IMR-90 (cell line): ENCODE measurements at regions not wholly inside any gene's neighbourhood (a gene's known extent, or its start where the extent isn't known, plus 50 kb on each side); places are given as distances from the start of the nearest gene placed in this dataset.

Experiments used
- ATAC-seq: fragments of 200-7000 bp; cut with Tn5 transposase; 2 replicates; pipeline ENCODE4 v1.9.1; 2020; ENCODE audit warnings: low read depth, mild to moderate bottlenecking, moderate library complexity
- BruUV-seq: library from RNA; stranded (reverse); fragments of 400-500 nt; replicated peaks from 2 replicates; lab custom pipeline; 2021; lab: Mats Ljungman, UMichigan
- CTCF ChIA-PET: fragments of 300-600 bp; formaldehyde crosslinking; extraction: SDS; loops from one replicate; lab custom pipeline; 2021; ENCODE audit warnings: antibody characterized with exemption; lab: Yijun Ruan, JAX
- POLR2A ChIA-PET: fragments of 300-600 bp; sonication (Branson Sonifier 250); formaldehyde crosslinking; loops from one replicate; lab custom pipeline; 2022; ENCODE audit warnings: antibody characterized with exemption; ENCODE audit not compliant: unreplicated experiment; lab: Charles Lee
- DNase-seq: peaks from one replicate; pipeline ENCODE4 v3.0.0; 2013
- H2AFZ ChIP-seq: replicated peaks from 2 replicates; pipeline ENCODE3; 2013; ENCODE audit warnings: low read length, mild to moderate bottlenecking; ENCODE audit not compliant: poor library complexity
- H2AK5ac ChIP-seq: 2 replicates; pipeline ENCODE4 v1.6.1; 2013; ENCODE audit warnings: low read depth, low read length, inconsistent platforms
- H2AK9ac ChIP-seq: replicated peaks from 2 replicates; pipeline ENCODE3; 2013; ENCODE audit warnings: mild to moderate bottlenecking, low read depth, low read length, moderate library complexity; ENCODE audit not compliant: poor library complexity
- H2BK120ac ChIP-seq: 2 replicates; pipeline ENCODE4 v1.6.1; 2013; ENCODE audit warnings: low read depth, low read length, inconsistent platforms
- H2BK15ac ChIP-seq: 3 replicates; pipeline ENCODE4 v1.6.1; 2013; ENCODE audit warnings: low read depth, low read length, inconsistent platforms
- H2BK20ac ChIP-seq: 2 replicates; pipeline ENCODE4 v1.6.1; 2013; ENCODE audit warnings: low read depth, mild to moderate bottlenecking, inconsistent platforms, low read length, moderate library complexity
- H2BK5ac ChIP-seq: 2 replicates; pipeline ENCODE4 v1.6.1; 2013; ENCODE audit warnings: mild to moderate bottlenecking, low read depth, low read length, inconsistent platforms; ENCODE audit not compliant: poor library complexity, severe bottlenecking
- H3K14ac ChIP-seq: replicated peaks from 2 replicates; pipeline ENCODE4 v1.6.1; 2013; ENCODE audit warnings: low read depth, low read length, inconsistent platforms
- H3K18ac ChIP-seq: 2 replicates; pipeline ENCODE4 v1.6.1; 2013; ENCODE audit warnings: low read depth, low read length, control low read depth
- H3K23ac ChIP-seq: 2 replicates; pipeline ENCODE4 v1.6.1; 2013; ENCODE audit warnings: low read depth, low read length, inconsistent platforms
- H3K27ac ChIP-seq: 2 replicates; pipeline ENCODE4 v1.5.1; 2013; ENCODE audit warnings: mild to moderate bottlenecking, control low read depth, low read length; ENCODE audit not compliant: insufficient read depth
- H3K27me3 ChIP-seq: 2 replicates; pipeline ENCODE4 v1.6.1; 2013; ENCODE audit warnings: low read length; ENCODE audit not compliant: control insufficient read depth, insufficient read depth
- H3K36me3 ChIP-seq: 2 replicates; pipeline ENCODE4 v1.6.1; 2013; ENCODE audit warnings: low read length, mixed read lengths; ENCODE audit not compliant: control insufficient read depth, insufficient read depth
- H3K4ac ChIP-seq: 2 replicates; pipeline ENCODE4 v1.6.1; 2013; ENCODE audit warnings: low read depth, low read length, inconsistent platforms
- H3K4me1 ChIP-seq: 2 replicates; pipeline ENCODE4 v1.6.1; 2013; ENCODE audit warnings: low read length, mixed read lengths; ENCODE audit not compliant: control insufficient read depth, insufficient read depth
- H3K4me2 ChIP-seq: 2 replicates; pipeline ENCODE4 v1.6.1; 2013; ENCODE audit warnings: low read depth, mild to moderate bottlenecking, control low read depth, low read length, moderate library complexity
- H3K4me3 ChIP-seq: 2 replicates; pipeline ENCODE4 v1.5.1; 2013; ENCODE audit warnings: low read depth, mild to moderate bottlenecking, control low read depth, low read length, moderate library complexity; ENCODE audit not compliant: insufficient read depth
- H3K56ac ChIP-seq: 2 replicates; pipeline ENCODE4 v1.6.1; 2013; ENCODE audit warnings: low read length, inconsistent platforms; ENCODE audit not compliant: insufficient read depth; ENCODE audit errors: extremely low read depth
- H3K79me1 ChIP-seq, 2 experiments: 2 replicates each; pipeline ENCODE4 v1.6.1; 2013; ENCODE audit warnings: low read length in 2 of 2, inconsistent platforms in 1 of 2, low read depth in 1 of 2
- H3K9ac ChIP-seq: 2 replicates; pipeline ENCODE4 v1.6.1; 2013; ENCODE audit warnings: low read depth, low read length, control low read depth
- H3K9me1 ChIP-seq: 2 replicates; pipeline ENCODE4 v1.6.1; 2013; ENCODE audit warnings: low read length, inconsistent platforms; ENCODE audit not compliant: insufficient read depth
- H3K9me3 ChIP-seq: 2 replicates; pipeline ENCODE4 v1.6.1; 2013; ENCODE audit warnings: low read length; ENCODE audit not compliant: control insufficient read depth, insufficient read depth
- H4K20me1 ChIP-seq: 2 replicates; pipeline ENCODE4 v1.6.1; 2013; ENCODE audit warnings: low read length, inconsistent platforms; ENCODE audit not compliant: insufficient read depth
- H4K5ac ChIP-seq: 2 replicates; pipeline ENCODE4 v1.6.1; 2013; ENCODE audit warnings: mild to moderate bottlenecking, low read depth, low read length, control low read depth
- H4K8ac ChIP-seq, 2 experiments: 2 replicates each; pipeline ENCODE4 v1.6.1; 2013; ENCODE audit warnings: low read depth in 2 of 2, low read length in 2 of 2, control low read depth in 1 of 2, inconsistent platforms in 1 of 2
- H4K91ac ChIP-seq: 2 replicates; pipeline ENCODE4 v1.6.1; 2013; ENCODE audit warnings: low read depth, low read length, inconsistent platforms; ENCODE audit not compliant: insufficient read depth
- FOS ChIP-seq: fragments of 150-350 bp; IDR thresholded peaks from 2 replicates; pipeline ENCODE4 v1.6.1; 2016; ENCODE audit warnings: low read depth, low read length
- NFE2L2 ChIP-seq: fragments of 150-350 bp; IDR thresholded peaks from 2 replicates; pipeline ENCODE4 v1.6.1; 2016; ENCODE audit warnings: low read depth, mild to moderate bottlenecking, low read length
- WGBS, 2 experiments: methylation state at CpG; one replicate each; pipeline versions ENCODE4 v1.1.5 to v1.1.7; 2013; ENCODE audit warnings: missing lambda C conversion rate in 2 of 2; ENCODE audit not compliant: insufficient read length in 1 of 2; ENCODE audit errors: extremely low coverage in 2 of 2; 5-methylcytosine and 5-hydroxymethylcytosine counted together
- dilution Hi-C: fragments of 300-500 bp; cut with HindIII; formaldehyde crosslinking; loops from one replicate; pipeline ENCODE4 v1.14.3; 2018; ENCODE audit warnings: low sequenced_read_pairs; ENCODE audit not compliant: unreplicated experiment
- in situ Hi-C: fragments of 300-500 bp; cut with MboI; formaldehyde crosslinking; loops from 3 replicates; pipeline ENCODE4 v1.14.3; 2019; ENCODE audit warnings: low sequenced_read_pairs, inconsistent platforms, mixed read lengths
- intact Hi-C: fragments of 100-400 bp; cut with micrococcal nuclease; formaldehyde crosslinking; loops from 2 replicates; pipeline ENCODE4 v1.10.0; 2022

DNA sequence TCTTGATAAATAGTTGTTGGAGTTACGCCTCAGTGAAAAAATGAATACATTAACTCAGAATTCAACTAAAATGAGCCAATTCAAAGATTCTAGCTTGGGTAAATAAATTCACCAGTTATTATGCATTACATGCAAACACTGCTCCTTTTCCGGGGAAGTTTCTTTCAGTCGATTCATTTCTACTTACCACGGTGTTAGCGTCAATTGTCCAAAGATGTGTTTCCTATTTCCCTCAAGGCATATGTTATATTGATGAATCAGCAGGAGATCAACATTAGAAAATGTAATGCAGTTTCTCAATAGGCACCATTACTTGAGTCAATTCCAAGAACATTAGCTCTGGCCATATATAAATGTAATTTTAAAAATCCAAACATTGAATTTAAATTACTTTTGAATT is 517.7 kb downstream of the OTOL1 start:
- BruUV-seq: no TSS peak
- H3K27ac ChIP-seq: no peak overlapping the region
- no peak overlapping the region for H2AFZ ChIP-seq
- in situ Hi-C loops (no loop called here), dilution Hi-C loops (no loop called here), intact Hi-C loops (no loop called here)
- H2BK5ac ChIP-seq: no peak overlapping the region
- H4K5ac ChIP-seq: no peak overlapping the region
- H3K18ac ChIP-seq: no peak overlapping the region
- no peaks in the 10 kb centered on the region for H3K27me3 ChIP-seq
- no peak overlapping the region for H4K8ac ChIP-seq
- H3K79me1 ChIP-seq: no peaks in the 10 kb centered on the region
- H3K23ac ChIP-seq: no peak overlapping the region
- WGBS, 2 experiments: no CpG with 5 or more reads among the region's 5 CpGs
- DNase-seq (no peak), ATAC-seq (no peak)
- H2AK9ac ChIP-seq: no peak overlapping the region
- no peak for TF ChIP-seq FOS
- TF ChIP-seq NFE2L2: no peak
- no peak overlapping the region for H3K9ac ChIP-seq
- H4K91ac ChIP-seq: no peak overlapping the region
- H2AK5ac ChIP-seq: no peak overlapping the region
- H2BK120ac ChIP-seq: no peak overlapping the region
- H3K4ac ChIP-seq: no peak overlapping the region
- H3K4me1 ChIP-seq: no peaks in the 10 kb centered on the region
- H3K56ac ChIP-seq: no peak overlapping the region
- no peaks in the 10 kb centered on the region for H4K20me1 ChIP-seq
- no peak overlapping the region for H3K4me2 ChIP-seq
- no peaks in the 10 kb centered on the region for H3K9me1 ChIP-seq
- ChIA-PET POLR2A (interaction anchor here (0.6 kb wide), 1 partner anchor 204 kb away, joined by 3 read pairs; no protein-coding TSS in a partner anchor), CTCF (no interaction called here)
- no peak overlapping the region for H3K14ac ChIP-seq
- H2BK15ac ChIP-seq: no peak overlapping the region
- H3K4me3 ChIP-seq: no peak overlapping the region
- no peak overlapping the region for H2BK20ac ChIP-seq
- no peaks in the 10 kb centered on the region for H3K36me3 ChIP-seq
- no peaks in the 10 kb centered on the region for H3K9me3 ChIP-seq
